ENCODE measurements at regions not wholly inside any gene's neighbourhood (a gene's known extent, or its start where the extent isn't known, plus 50 kb on each side); places are given as distances from the start of the nearest gene placed in this dataset.

DNA sequence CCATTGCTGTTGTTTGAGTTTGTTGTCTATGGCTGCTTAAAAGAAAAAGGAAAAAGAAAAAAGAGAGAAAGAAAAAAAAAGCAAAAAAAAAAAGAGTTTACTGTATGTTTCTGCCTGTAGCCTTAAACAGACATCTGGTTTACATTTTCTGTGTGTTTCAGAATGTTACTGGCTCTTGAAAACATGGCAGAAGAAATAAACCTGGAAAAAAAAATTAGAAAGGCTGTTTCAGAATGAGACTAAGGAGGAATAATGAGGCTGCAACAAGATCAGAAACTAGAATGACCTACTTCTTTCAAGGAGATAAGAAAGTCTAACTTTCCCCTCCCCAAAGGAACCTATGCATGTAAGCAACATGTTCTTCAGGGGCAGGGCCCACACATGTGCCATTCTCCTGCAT lies 292.1 kb downstream of the DIPK2A start:
- DNase-seq: no peak
- no peak overlapping the region for H3K27ac Mint-ChIP-seq (ENCODE audit: unreplicated experiment)
- H3K4me3 Mint-ChIP-seq (ENCODE audit: unreplicated experiment): no peak overlapping the region
- H3K9me3 Mint-ChIP-seq (ENCODE audit: unreplicated experiment): no peaks in the 10 kb centered on the region
- no peaks in the 10 kb centered on the region for H3K36me3 Mint-ChIP-seq (ENCODE audit: unreplicated experiment)
- peaks cover 1% of the 10 kb centered on the region for H3K4me1 Mint-ChIP-seq (ENCODE audit: low read depth, unreplicated experiment)
- TF ChIP-seq, protein P1, sequence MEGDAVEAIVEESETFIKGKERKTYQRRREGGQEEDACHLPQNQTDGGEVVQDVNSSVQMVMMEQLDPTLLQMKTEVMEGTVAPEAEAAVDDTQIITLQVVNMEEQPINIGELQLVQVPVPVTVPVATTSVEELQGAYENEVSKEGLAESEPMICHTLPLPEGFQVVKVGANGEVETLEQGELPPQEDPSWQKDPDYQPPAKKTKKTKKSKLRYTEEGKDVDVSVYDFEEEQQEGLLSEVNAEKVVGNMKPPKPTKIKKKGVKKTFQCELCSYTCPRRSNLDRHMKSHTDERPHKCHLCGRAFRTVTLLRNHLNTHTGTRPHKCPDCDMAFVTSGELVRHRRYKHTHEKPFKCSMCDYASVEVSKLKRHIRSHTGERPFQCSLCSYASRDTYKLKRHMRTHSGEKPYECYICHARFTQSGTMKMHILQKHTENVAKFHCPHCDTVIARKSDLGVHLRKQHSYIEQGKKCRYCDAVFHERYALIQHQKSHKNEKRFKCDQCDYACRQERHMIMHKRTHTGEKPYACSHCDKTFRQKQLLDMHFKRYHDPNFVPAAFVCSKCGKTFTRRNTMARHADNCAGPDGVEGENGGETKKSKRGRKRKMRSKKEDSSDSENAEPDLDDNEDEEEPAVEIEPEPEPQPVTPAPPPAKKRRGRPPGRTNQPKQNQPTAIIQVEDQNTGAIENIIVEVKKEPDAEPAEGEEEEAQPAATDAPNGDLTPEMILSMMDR (IDR thresholded peaks at IDR 0.05; ENCODE audit: partially characterized antibody, unreplicated experiment): no peak
- H3K27me3 Mint-ChIP-seq (ENCODE audit: unreplicated experiment): no peaks in the 10 kb centered on the region

DNA sequence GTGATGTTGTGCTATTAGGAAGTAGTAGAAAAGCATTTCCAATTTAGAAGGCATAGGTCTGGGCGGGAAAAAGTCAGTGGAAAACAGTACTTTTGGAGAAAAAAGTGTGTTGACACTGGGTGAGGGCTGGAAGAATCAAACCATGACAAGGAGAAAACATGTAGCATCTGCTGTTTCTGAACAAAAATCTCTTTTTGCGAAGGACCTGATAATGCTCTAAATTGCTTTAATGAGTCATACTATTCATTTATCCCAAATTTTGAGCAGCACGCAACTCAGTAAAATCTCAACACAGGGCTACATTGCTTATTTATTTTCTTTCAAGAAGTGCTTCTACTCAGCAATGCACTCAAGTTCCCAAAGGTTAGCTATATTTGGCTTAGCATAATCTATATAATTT lies 292.7 kb downstream of the DIPK2A start:
- Mint-ChIP-seq H3K27ac (ENCODE audit: unreplicated experiment) (no peak overlapping the region), H3K27me3 (ENCODE audit: unreplicated experiment) (no peaks in the 10 kb centered on the region), H3K36me3 (ENCODE audit: unreplicated experiment) (no peaks in the 10 kb centered on the region), H3K4me1 (ENCODE audit: low read depth, unreplicated experiment) (peaks cover 1% of the 10 kb centered on the region), H3K9me3 (ENCODE audit: unreplicated experiment) (no peaks in the 10 kb centered on the region), H3K4me3 (ENCODE audit: unreplicated experiment) (no peak overlapping the region)
- TF ChIP-seq, protein P1 (IDR thresholded peaks at IDR 0.05; ENCODE audit: partially characterized antibody, unreplicated experiment): no peak
- no peak for DNase-seq

- no peaks in the 10 kb centered on the region for H3K27me3 Mint-ChIP-seq (ENCODE audit: unreplicated experiment)
- H3K9me3 Mint-ChIP-seq (ENCODE audit: unreplicated experiment): no peaks in the 10 kb centered on the region
- TF ChIP-seq, protein P1 (IDR thresholded peaks at IDR 0.05; ENCODE audit: partially characterized antibody, unreplicated experiment): no peak
- no peaks in the 10 kb centered on the region for H3K36me3 Mint-ChIP-seq (ENCODE audit: unreplicated experiment)
- no peak overlapping the region for H3K4me3 Mint-ChIP-seq (ENCODE audit: unreplicated experiment)
- no peak overlapping the region for H3K27ac Mint-ChIP-seq (ENCODE audit: unreplicated experiment)
- H3K4me1 Mint-ChIP-seq (ENCODE audit: low read depth, unreplicated experiment): peaks cover 1% of the 10 kb centered on the region
- no peak for DNase-seq
These were observed 293.2 kb downstream of the DIPK2A start for GRCh38 chr3:144264794-144265193.

- no peak for DNase-seq
- H3K4me3 Mint-ChIP-seq (ENCODE audit: unreplicated experiment): no peak overlapping the region
- H3K27me3 Mint-ChIP-seq (ENCODE audit: unreplicated experiment): peaks cover 1% of the 10 kb centered on the region
- TF ChIP-seq, protein P1 (IDR thresholded peaks at IDR 0.05; ENCODE audit: partially characterized antibody, unreplicated experiment): no peak
- H3K36me3 Mint-ChIP-seq (ENCODE audit: unreplicated experiment): no peaks in the 10 kb centered on the region
- no peak overlapping the region for H3K27ac Mint-ChIP-seq (ENCODE audit: unreplicated experiment)
- H3K4me1 Mint-ChIP-seq (ENCODE audit: low read depth, unreplicated experiment): peaks cover 1% of the 10 kb centered on the region
- no peaks in the 10 kb centered on the region for H3K9me3 Mint-ChIP-seq (ENCODE audit: unreplicated experiment)
These were observed 294.0 kb downstream of the DIPK2A start for GRCh38 chr3:144265542-144266100.

- Mint-ChIP-seq H3K4me1 (ENCODE audit: low read depth, unreplicated experiment) (peaks cover 1% of the 10 kb centered on the region), H3K27me3 (ENCODE audit: unreplicated experiment) (peaks cover 2% of the 10 kb centered on the region), H3K4me3 (ENCODE audit: unreplicated experiment) (no peak overlapping the region), H3K9me3 (ENCODE audit: unreplicated experiment) (no peaks in the 10 kb centered on the region), H3K36me3 (ENCODE audit: unreplicated experiment) (no peaks in the 10 kb centered on the region), H3K27ac (ENCODE audit: unreplicated experiment) (no peak overlapping the region)
- no peak for DNase-seq
- TF ChIP-seq, protein P1 (IDR thresholded peaks at IDR 0.05; ENCODE audit: partially characterized antibody, unreplicated experiment): no peak
These were observed 298.5 kb downstream of the DIPK2A start for GRCh38 chr3:144270100-144270499.

Measured in glutamatergic neuron (in vitro differentiated cells).